ENCODE measurements at regions not wholly inside any gene's neighbourhood (a gene's known extent, or its start where the extent isn't known, plus 50 kb on each side); places are given as distances from the start of the nearest gene placed in this dataset.

DNA sequence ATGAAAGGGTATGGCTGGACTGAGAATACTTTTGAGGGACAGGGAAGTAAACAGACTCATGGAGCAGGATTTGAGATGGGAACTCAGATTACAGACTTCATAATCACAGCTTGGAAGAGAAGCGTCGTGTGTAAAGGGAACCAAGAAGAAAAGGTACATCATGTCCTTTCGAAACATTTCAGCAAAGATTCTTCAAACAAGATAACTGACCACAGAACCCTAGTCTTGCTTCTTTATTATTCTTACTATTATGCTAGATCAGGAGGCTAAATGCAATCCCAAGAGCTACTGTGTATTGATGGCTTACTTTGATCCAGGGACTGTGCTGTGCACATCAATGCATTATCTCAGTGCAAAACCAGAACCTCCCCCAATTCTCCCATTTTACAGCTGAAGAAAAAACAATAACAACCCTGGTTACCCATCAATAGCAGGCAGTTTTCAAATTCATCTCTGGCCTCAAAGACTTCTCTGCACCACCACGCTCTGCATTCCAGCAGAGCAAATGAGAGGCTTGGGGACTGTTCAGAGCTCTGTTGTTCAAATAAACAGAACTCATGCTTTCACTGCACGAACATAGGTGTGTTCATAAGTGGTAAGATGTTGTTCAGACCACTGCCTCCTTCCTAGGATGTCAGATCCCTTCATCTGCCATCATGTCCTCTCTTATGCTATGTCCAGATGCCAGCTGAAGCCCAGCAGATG, 104.8 kb upstream of the NAV2 start:
- peaks cover 10% of the 10 kb centered on the region for H3K27me3 Mint-ChIP-seq (ENCODE audit: low read depth, poor library complexity)
- DNase-seq, result no peak

DNA sequence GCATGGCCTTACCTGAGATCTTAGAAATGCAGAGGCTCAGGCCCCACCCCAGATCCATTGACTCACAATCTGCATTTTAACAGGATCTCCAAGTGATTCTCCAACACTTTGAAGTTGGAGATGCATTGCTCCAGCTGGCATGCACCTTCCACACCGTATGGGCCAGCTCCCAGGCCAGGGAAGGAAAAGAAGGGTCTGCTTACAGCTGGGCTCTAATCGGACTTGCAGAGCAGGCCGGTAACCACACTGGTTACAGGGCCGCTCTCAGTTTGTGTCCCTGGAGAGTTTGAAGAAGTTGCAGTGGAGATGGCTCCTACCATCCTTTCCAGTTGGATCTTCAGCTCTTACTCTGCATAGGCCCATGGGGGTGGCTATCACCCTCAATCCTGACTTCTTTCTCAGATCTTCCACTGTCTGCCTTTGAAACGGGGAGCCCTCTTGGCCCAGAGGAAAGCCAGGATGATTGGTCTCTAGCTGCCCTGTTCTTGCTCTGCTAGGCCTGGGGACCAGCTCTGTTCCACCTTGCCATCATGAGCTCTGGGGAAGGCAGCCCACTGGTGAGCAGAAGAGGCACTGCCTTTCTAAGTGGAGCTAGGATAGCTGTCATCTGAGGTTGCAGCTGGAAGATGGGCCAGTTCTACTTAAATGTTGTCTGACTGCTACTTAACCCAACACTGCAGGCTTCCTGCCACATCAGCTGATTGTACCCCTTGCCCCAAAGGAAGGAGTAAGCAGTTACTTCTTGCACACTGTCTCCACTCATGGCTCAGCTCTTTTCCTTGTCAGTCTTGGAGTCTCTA, 105.6 kb upstream of the NAV2 start:
- no peak for DNase-seq
- H3K9me3 Mint-ChIP-seq, result peaks cover 44% of the 10 kb centered on the region
- H3K27ac Mint-ChIP-seq, result no peak overlapping the region
- no peak overlapping the region for H3K4me3 Mint-ChIP-seq
- TF ChIP-seq, protein P1, sequence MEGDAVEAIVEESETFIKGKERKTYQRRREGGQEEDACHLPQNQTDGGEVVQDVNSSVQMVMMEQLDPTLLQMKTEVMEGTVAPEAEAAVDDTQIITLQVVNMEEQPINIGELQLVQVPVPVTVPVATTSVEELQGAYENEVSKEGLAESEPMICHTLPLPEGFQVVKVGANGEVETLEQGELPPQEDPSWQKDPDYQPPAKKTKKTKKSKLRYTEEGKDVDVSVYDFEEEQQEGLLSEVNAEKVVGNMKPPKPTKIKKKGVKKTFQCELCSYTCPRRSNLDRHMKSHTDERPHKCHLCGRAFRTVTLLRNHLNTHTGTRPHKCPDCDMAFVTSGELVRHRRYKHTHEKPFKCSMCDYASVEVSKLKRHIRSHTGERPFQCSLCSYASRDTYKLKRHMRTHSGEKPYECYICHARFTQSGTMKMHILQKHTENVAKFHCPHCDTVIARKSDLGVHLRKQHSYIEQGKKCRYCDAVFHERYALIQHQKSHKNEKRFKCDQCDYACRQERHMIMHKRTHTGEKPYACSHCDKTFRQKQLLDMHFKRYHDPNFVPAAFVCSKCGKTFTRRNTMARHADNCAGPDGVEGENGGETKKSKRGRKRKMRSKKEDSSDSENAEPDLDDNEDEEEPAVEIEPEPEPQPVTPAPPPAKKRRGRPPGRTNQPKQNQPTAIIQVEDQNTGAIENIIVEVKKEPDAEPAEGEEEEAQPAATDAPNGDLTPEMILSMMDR (IDR thresholded peaks at IDR 0.05), result no peak
- H3K4me1 Mint-ChIP-seq, result peaks cover 34% of the 10 kb centered on the region
- H3K36me3 Mint-ChIP-seq (ENCODE audit: low read depth), result peaks cover 11% of the 10 kb centered on the region
- peaks cover 10% of the 10 kb centered on the region for H3K27me3 Mint-ChIP-seq (ENCODE audit: low read depth, poor library complexity)

More for the DNA sequence above, 104.8 kb upstream of the NAV2 start:
- Mint-ChIP-seq H3K4me3 (no peak overlapping the region), H3K36me3 (ENCODE audit: low read depth) (peaks cover 11% of the 10 kb centered on the region), H3K9me3 (peaks cover 49% of the 10 kb centered on the region), H3K4me1 (peaks cover 34% of the 10 kb centered on the region), H3K27ac (no peak overlapping the region)
- TF ChIP-seq, protein P1 (IDR thresholded peaks at IDR 0.05), result no peak

GRCh38 chr11:19605520-19606371, 106.9 kb upstream of the NAV2 start:
- peaks cover 11% of the 10 kb centered on the region for H3K36me3 Mint-ChIP-seq (ENCODE audit: low read depth)
- peaks cover 31% of the 10 kb centered on the region for H3K9me3 Mint-ChIP-seq
- H3K27me3 Mint-ChIP-seq (ENCODE audit: low read depth, poor library complexity), result peaks cover 10% of the 10 kb centered on the region
- no peak overlapping the region for H3K4me3 Mint-ChIP-seq
- DNase-seq, result no peak
- H3K4me1 Mint-ChIP-seq, result peaks cover 34% of the 10 kb centered on the region
- H3K27ac Mint-ChIP-seq, result peak overlapping the region; percentile 44
- TF ChIP-seq, protein P1 (IDR thresholded peaks at IDR 0.05), result no peak

GRCh38 chr11:19604679-19605375, 107.8 kb upstream of the NAV2 start:
- peaks cover 6% of the 10 kb centered on the region for H3K27me3 Mint-ChIP-seq (ENCODE audit: low read depth, poor library complexity)
- peaks cover 35% of the 10 kb centered on the region for H3K4me1 Mint-ChIP-seq
- H3K36me3 Mint-ChIP-seq (ENCODE audit: low read depth), result peaks cover 11% of the 10 kb centered on the region
- no peak overlapping the region for H3K4me3 Mint-ChIP-seq
- H3K9me3 Mint-ChIP-seq, result peaks cover 24% of the 10 kb centered on the region
- no peak for DNase-seq
- TF ChIP-seq, protein P1 (IDR thresholded peaks at IDR 0.05), result no peak
- no peak overlapping the region for H3K27ac Mint-ChIP-seq

DNA sequence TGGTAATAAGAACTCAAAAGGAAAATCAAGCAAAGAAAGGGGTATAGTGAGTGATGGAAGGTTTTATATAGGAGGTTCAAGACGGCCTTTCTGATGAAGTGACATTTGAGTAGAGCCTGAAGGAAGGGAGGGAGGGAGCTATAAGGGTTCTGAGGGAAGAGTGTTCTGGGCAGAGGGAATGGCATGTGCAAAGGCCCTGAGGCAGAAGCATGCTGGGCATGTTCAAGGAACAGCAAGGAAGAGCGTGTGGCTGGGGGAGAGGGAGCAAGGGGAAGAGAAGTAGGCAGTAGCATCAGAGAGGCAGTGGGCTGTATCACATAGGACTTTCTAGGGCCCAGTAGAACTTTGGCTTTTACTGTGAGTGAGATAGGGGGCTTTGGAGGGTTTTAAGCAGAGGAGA, 108.9 kb upstream of the NAV2 start:
- H3K27ac Mint-ChIP-seq, result no peak overlapping the region
- peaks cover 6% of the 10 kb centered on the region for H3K27me3 Mint-ChIP-seq (ENCODE audit: low read depth, poor library complexity)
- H3K4me3 Mint-ChIP-seq, result no peak overlapping the region
- H3K9me3 Mint-ChIP-seq, result peaks cover 24% of the 10 kb centered on the region
- TF ChIP-seq, protein P1 (IDR thresholded peaks at IDR 0.05), result no peak
- H3K4me1 Mint-ChIP-seq, result peaks cover 40% of the 10 kb centered on the region
- H3K36me3 Mint-ChIP-seq (ENCODE audit: low read depth), result peaks cover 11% of the 10 kb centered on the region
- DNase-seq, result no peak

Data from nephron progenitor cell (in vitro differentiated cells).